HG02588 (cell line): ENCODE measurements at regions not wholly inside any gene's neighbourhood (a gene's known extent, or its start where the extent isn't known, plus 50 kb on each side); places are given as distances from the start of the nearest gene placed in this dataset.
"Not testable (repeated sequence)": the region's sequence is repeated elsewhere in the genome, so short reads cannot be mapped to it uniquely, and the experiment has no call there.

Experiments used
- ATAC-seq: cut with Tn5 transposase; IDR thresholded peaks from one replicate; pipeline ENCODE4 v1.9.1; 2021; ENCODE audit warnings: mild to moderate bottlenecking, moderate library complexity; ENCODE audit not compliant: unreplicated experiment

GRCh38 chrX:46029777-46030176 lies 515.4 kb downstream of the ZNF674 start:
- no peak for ATAC-seq

- ATAC-seq, result no peak
These were observed 528.9 kb downstream of the ZNF674 start for GRCh38 chrX:46016296-46016695.

GRCh38 chrX:46015653-46016052 lies 529.6 kb downstream of the ZNF674 start:
- no peak for ATAC-seq

GRCh38 chrX:45992402-45993123 lies 552.7 kb downstream of the ZNF674 start:
- no peak for ATAC-seq

- ATAC-seq, result no peak
These were observed 558.2 kb downstream of the ZNF674 start for GRCh38 chrX:45986971-45987370.

- ATAC-seq, result no peak
These were observed 559.1 kb downstream of the ZNF674 start for GRCh38 chrX:45986081-45986480.

GRCh38 chrX:45982958-45983727 lies 562.1 kb downstream of the ZNF674 start:
- ATAC-seq, result not testable (repeated sequence)

GRCh38 chrX:45980726-45981125 lies 564.5 kb downstream of the ZNF674 start:
- no peak for ATAC-seq

GRCh38 chrX:45975633-45976032 lies 569.6 kb downstream of the ZNF674 start:
- no peak for ATAC-seq

GRCh38 chrX:45972636-45973035 lies 572.6 kb downstream of the ZNF674 start:
- no peak for ATAC-seq

- no peak for ATAC-seq
These were observed 585.7 kb downstream of the ZNF674 start for GRCh38 chrX:45959567-45959966.

- no peak for ATAC-seq
These were observed 588.9 kb downstream of the ZNF674 start for GRCh38 chrX:45956191-45956870.

GRCh38 chrX:45955661-45956060 lies 589.6 kb downstream of the ZNF674 start:
- no peak for ATAC-seq

- no peak for ATAC-seq
These were observed 591.2 kb downstream of the ZNF674 start for GRCh38 chrX:45954026-45954425.

GRCh38 chrX:45952030-45952429 lies 593.2 kb downstream of the ZNF674 start:
- no peak for ATAC-seq

GRCh38 chrX:45935408-45935807 lies 609.8 kb downstream of the ZNF674 start:
- ATAC-seq, result no peak

GRCh38 chrX:45912316-45912715 lies 632.9 kb downstream of the ZNF674 start:
- ATAC-seq, result no peak

GRCh38 chrX:45907786-45908185 lies 637.4 kb downstream of the ZNF674 start:
- ATAC-seq, result no peak

- no peak for ATAC-seq
These were observed 641.4 kb downstream of the ZNF674 start for GRCh38 chrX:45903781-45904201.

- ATAC-seq, result no peak
These were observed 644.2 kb downstream of the ZNF674 start for GRCh38 chrX:45900766-45901615.
